Stimulated activated naive CD4-positive, alpha-beta T cell treated with Interleukin-2 at 50 U/mL for 16 hours (primary cell): ENCODE measurements at regions not wholly inside any gene's neighbourhood (a gene's known extent, or its start where the extent isn't known, plus 50 kb on each side); places are given as distances from the start of the nearest gene placed in this dataset.
"Not testable (repeated sequence)": the region's sequence is repeated elsewhere in the genome, so short reads cannot be mapped to it uniquely, and the experiment has no call there.

Experiments
- DNase-seq: peaks from one replicate; lab custom pipeline; 2025; lab: John Stamatoyannopoulos, UW

GRCh38 chr18:78271790-78272189, 707.8 kb upstream of the SALL3 start:
- DNase-seq, result no peak

GRCh38 chr18:78273876-78274275, 705.7 kb upstream of the SALL3 start:
- no peak for DNase-seq

- DNase-seq, result not testable (repeated sequence)
Measured at GRCh38 chr18:78283425-78283824, 696.2 kb upstream of the SALL3 start.

- DNase-seq, result no peak
Measured at GRCh38 chr18:78292618-78293380, 686.8 kb upstream of the SALL3 start.

GRCh38 chr18:78293540-78293939, 686.1 kb upstream of the SALL3 start:
- no peak for DNase-seq

GRCh38 chr18:78293940-78294541, 685.6 kb upstream of the SALL3 start:
- DNase-seq, result no peak

- no peak for DNase-seq
Measured at GRCh38 chr18:78295262-78295661, 684.4 kb upstream of the SALL3 start.

GRCh38 chr18:78296166-78296565, 683.5 kb upstream of the SALL3 start:
- DNase-seq, result no peak

- no peak for DNase-seq
Measured at GRCh38 chr18:78297048-78297447, 682.6 kb upstream of the SALL3 start.

- no peak for DNase-seq
Measured at GRCh38 chr18:78303519-78304191, 676.0 kb upstream of the SALL3 start.

GRCh38 chr18:78304192-78305164, 675.1 kb upstream of the SALL3 start:
- DNase-seq, result no peak

GRCh38 chr18:78305789-78306188, 673.8 kb upstream of the SALL3 start:
- no peak for DNase-seq

- DNase-seq, result no peak
Measured at GRCh38 chr18:78309307-78309706, 670.3 kb upstream of the SALL3 start.

- no peak for DNase-seq
Measured at GRCh38 chr18:78309924-78310323, 669.7 kb upstream of the SALL3 start.

GRCh38 chr18:78319264-78319663, 660.4 kb upstream of the SALL3 start:
- DNase-seq, result no peak

GRCh38 chr18:78319961-78320360, 659.7 kb upstream of the SALL3 start:
- no peak for DNase-seq

- DNase-seq, result no peak
Measured at GRCh38 chr18:78321402-78321801, 658.2 kb upstream of the SALL3 start.

GRCh38 chr18:78323453-78324197, 656.0 kb upstream of the SALL3 start:
- no peak for DNase-seq

GRCh38 chr18:78327643-78328042, 652.0 kb upstream of the SALL3 start:
- no peak for DNase-seq

GRCh38 chr18:78330766-78331165, 648.9 kb upstream of the SALL3 start:
- no peak for DNase-seq

GRCh38 chr18:78352910-78353309, 626.7 kb upstream of the SALL3 start:
- no peak for DNase-seq
